Right ventricle myocardium inferior (tissue), 1 donor: ENCODE measurements at regions not wholly inside any gene's neighbourhood (a gene's known extent, or its start where the extent isn't known, plus 50 kb on each side); places are given as distances from the start of the nearest gene placed in this dataset.

Source experiments
- ATAC-seq: fragments of 200-7000 bp; cut with Tn5 transposase; one replicate; pipeline ENCODE4 v1.9.1; 2020; ENCODE audit warnings: mild to moderate bottlenecking, moderate library complexity
- DNase-seq: peaks from one replicate; pipeline ENCODE4 v3.0.0; 2021; ENCODE audit errors: missing footprints
- intact Hi-C: fragments of 100-400 bp; cut with DNase I; formaldehyde crosslinking; loops from one replicate; pipeline ENCODE4 v1.11.0; 2022
- donor health status: DM: no; HTN: yes; CAD: no; lungs with severe emphysema.

- intact Hi-C loops: no loop called here
- DNase-seq (no peak), ATAC-seq (no peak)
Measured at GRCh38 chr6:165972139-165972802, 195.4 kb downstream of the TBXT start.

DNA sequence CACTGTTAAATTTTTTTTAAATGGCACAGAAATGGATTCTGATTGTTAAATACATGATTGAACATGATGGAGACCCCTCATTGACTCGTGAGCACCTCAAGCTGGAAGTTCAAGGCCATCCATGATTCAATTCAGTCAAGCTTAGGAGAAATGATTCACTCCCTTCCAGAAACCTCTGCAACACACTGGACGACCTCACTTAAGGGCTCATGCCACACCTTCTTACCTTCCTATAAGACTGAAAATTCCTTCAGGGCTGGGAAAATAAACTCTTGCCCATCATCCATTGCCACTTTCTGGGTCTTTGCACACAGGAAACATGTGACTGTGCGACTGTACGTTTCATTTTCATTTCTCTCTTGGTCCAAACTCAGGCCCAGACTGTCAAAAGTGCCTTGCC is 196.4 kb downstream of the TBXT start:
- ATAC-seq (no peak), DNase-seq (no peak)
- intact Hi-C loops: no loop called here

- DNase-seq: no peak
- intact Hi-C loops: no loop called here
- no peak for ATAC-seq
Measured at GRCh38 chr6:165970001-165970400, 197.7 kb downstream of the TBXT start.

GRCh38 chr6:165969184-165969583 is 198.5 kb downstream of the TBXT start:
- no peak for DNase-seq
- intact Hi-C loops: no loop called here
- ATAC-seq: no peak

GRCh38 chr6:165968408-165968807 is 199.2 kb downstream of the TBXT start:
- intact Hi-C loops: no loop called here
- ATAC-seq: no peak

GRCh38 chr6:165967810-165968407 is 199.7 kb downstream of the TBXT start:
- ATAC-seq: no peak
- intact Hi-C loops: no loop called here
- DNase-seq: no peak

More at GRCh38 chr6:165968408-165968807, 199.2 kb downstream of the TBXT start:
- no peak for DNase-seq

- no peak for DNase-seq
- no peak for ATAC-seq
- intact Hi-C loops: no loop called here
Measured at GRCh38 chr6:165963750-165964149, 203.9 kb downstream of the TBXT start.

- no peak for ATAC-seq
- intact Hi-C loops: no loop called here
Measured at GRCh38 chr6:165962366-165962765, 205.3 kb downstream of the TBXT start.

GRCh38 chr6:165961233-165961632 is 206.4 kb downstream of the TBXT start:
- ATAC-seq: no peak
- no peak for DNase-seq
- intact Hi-C loops: no loop called here

More at GRCh38 chr6:165962366-165962765, 205.3 kb downstream of the TBXT start:
- no peak for DNase-seq

GRCh38 chr6:165960695-165961094 is 207.0 kb downstream of the TBXT start:
- no peak for DNase-seq
- intact Hi-C loops: no loop called here
- ATAC-seq: no peak

DNA sequence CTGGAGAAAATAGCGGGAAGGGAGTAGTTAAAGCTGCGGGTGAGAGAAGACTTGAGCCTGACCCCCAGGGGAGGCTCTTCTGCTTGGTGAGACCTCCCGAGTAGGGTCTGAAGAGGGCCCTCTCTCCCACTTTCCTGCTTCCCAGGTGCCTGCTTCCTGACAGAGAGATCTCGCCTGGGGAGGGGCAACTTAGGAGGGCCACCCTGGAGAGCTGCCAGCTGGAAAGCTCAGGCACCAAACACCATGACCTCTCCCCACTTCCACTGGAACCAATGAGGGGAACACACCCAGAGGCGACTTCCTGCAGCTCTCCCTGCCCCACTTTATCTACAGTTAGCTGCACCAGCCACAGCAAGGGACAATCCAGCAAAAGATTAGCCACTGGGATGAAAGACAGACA is 208.0 kb downstream of the TBXT start:
- no peak for DNase-seq
- intact Hi-C loops: no loop called here
- ATAC-seq: no peak

DNA sequence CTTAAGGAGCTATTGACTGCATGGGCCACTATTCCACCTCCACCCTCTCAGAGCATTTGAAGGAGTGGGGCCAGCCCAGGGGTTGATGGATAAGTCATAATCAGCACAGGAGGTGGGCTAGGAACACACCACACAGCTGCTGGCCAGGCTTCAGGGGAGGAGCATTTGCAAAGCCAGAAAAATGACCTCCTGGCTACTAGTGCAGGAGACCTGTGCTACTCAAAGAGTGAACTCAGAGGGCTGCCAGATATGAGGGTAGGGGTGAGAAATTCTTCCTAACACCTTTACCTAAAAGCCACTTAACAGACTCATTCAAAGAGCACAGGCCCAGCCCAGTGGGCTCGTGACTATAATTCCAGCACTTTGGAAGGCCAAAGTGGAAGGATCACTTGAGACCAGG is 210.8 kb downstream of the TBXT start:
- intact Hi-C loops: no loop called here
- no peak for DNase-seq
- ATAC-seq: no peak

DNA sequence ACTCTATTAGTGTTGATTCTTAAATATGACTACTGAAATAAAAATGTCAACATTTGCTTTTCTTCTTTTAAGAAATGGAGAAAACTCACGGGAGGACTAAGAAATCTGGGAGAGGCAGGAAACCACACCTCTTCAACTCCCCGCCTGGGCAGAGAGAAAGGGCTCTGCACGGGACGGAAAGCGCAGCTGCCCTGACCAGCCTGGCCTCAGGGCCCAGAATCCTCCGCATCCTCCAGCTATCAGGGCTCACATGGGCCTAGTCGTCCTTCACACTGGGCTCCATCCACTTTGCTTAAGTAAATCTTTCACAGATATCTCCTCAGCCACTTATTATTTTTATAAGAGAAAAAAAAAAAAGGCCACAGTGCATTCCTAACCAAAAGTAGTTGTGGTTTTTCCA is 215.1 kb downstream of the TBXT start:
- intact Hi-C loops: no loop called here
- no peak for DNase-seq
- ATAC-seq: no peak

- no peak for DNase-seq
- ATAC-seq: no peak
- intact Hi-C loops: no loop called here
Measured at GRCh38 chr6:165950316-165950715, 217.3 kb downstream of the TBXT start.

GRCh38 chr6:165949324-165949723 is 218.3 kb downstream of the TBXT start:
- ATAC-seq (no peak), DNase-seq (no peak)
- intact Hi-C loops: no loop called here

GRCh38 chr6:165944002-165944466 is 223.6 kb downstream of the TBXT start:
- no peak for ATAC-seq
- intact Hi-C loops: no loop called here
- DNase-seq: no peak

DNA sequence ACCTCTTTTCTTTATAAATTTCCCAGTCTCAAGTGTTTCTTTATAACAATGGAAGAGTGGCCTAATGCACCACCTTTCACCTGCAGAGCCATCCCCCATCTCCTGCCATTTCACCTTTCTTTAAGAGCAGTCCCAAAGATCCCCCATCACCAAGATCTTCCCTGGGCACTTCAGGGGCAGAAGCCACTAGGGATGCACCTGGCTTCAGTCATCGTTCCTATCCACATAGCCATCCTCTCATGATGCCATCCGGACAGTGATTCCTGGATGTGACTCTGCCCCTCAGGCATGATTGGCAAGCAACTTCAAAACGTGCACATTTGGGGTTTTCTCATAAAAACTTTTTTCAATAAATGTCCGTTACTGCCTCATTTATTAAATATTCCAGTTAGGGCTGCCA is 225.9 kb downstream of the TBXT start:
- no peak for DNase-seq
- ATAC-seq: no peak
- intact Hi-C loops: no loop called here

DNA sequence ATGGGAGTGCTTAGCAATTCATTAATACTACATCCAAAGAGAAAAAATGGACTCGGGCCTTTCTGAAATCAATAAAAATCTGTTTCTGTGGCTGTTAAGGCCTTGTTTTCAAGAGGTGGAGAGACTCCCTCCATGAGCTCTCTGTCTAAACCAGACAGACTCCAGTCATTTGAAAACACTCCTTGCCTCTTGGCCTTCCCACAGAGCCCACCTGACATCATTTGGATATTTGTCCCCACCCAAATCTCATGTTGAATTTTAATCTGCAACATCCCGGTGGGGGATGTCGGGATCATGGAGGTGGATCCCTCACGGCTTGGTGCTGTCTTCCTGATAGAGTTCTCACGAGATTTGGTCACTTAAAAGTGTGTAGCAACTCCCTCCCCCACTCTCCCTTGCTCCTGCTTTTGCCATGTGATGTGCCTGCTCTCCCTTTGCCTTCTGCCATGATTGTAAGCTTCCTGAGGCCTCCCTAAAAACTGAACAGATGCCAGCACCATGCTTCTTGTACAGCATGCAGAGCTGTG is 226.3 kb downstream of the TBXT start:
- intact Hi-C loops: no loop called here
- ATAC-seq (no peak), DNase-seq (no peak)

DNA sequence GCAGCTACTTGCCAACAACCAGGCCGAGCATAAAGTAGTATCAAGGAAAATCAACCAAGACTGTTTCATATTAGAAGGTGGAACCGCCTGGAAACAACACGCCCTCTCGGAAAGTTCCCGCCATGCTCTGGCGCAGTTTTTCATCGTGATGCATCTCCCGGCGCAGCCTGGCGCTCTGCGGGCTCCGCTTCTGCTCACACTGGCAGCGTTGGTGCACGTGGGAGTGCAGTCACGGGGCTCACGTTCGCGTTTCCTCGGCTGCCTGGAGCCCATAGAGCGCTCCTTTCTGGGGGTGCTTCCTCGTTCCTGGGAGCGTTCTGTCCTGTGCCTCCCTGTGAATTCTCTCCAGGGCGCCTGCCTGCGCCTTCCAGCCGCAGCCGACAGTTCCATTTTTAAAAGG is 227.3 kb downstream of the TBXT start:
- intact Hi-C loops: no loop called here
- DNase-seq (no peak), ATAC-seq (no peak)

DNA sequence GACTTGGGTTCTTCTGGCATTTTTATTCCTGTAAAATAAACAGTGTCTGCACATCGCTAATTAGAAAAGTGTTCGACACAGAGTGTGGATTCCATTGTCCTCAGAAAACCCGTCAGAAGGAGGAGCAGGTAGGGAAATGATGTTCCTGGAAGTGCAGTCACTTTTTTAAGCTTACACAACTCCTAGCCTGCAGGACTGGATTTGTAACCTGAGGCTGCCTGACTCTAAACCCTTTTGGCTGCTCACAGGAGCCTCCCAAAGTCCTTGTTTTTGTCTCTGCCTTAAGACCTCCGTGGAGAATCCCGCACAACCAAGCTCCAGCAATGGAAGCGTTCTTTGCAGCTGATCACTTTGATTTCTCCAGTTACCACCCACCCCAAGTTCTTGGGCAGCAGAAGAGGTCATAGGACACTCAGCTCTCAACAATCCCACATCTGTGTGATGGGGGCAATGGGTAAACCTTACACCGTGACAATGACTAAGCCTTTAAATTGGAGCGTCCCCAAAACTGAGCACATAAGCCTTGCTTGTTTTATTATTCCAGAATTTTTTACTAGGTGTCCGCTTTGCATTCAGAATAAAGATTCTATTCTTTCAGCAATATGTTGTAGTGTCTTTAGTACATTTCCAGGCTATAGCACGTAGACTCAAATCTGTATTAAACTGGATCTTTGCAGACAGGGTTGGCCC is 227.9 kb downstream of the TBXT start:
- no peak for ATAC-seq
- no peak for DNase-seq
- intact Hi-C loops: no loop called here
